SH-SY5Y (cell line): ENCODE measurements at regions not wholly inside any gene's neighbourhood (a gene's known extent, or its start where the extent isn't known, plus 50 kb on each side); places are given as distances from the start of the nearest gene placed in this dataset.

Experiments
- GATA2 ChIP-seq: IDR thresholded peaks from 2 replicates; pipeline ENCODE4 v1.6.1; 2011; ENCODE audit warnings: mild to moderate bottlenecking, low read depth, low read length
- GATA3 ChIP-seq: IDR thresholded peaks from 2 replicates; pipeline ENCODE4 v1.6.1; 2011; ENCODE audit warnings: low read depth, mild to moderate bottlenecking, low read length, moderate library complexity

GRCh38 chr3:76212679-76213078 lies 427.3 kb upstream of the ZNF717 start:
- TF ChIP-seq GATA2: no peak
- TF ChIP-seq GATA3: no peak
